ENCODE measurements at regions not wholly inside any gene's neighbourhood (a gene's known extent, or its start where the extent isn't known, plus 50 kb on each side); places are given as distances from the start of the nearest gene placed in this dataset.

- peak; percentile 38 to 69 for DNase-seq (ENCODE audit: low read depth in 2 of 2)
- no peak overlapping the region for H3K4me3 ChIP-seq (replicated peaks in 1 of 2; ENCODE audit: low read depth in 2 of 2, low read length in 2 of 2)
- no peak for TF ChIP-seq CTCF (IDR thresholded peaks at IDR 0.05; ENCODE audit: low read depth, low read length)
Observed at GRCh38 chr16:59385959-59386358, 651.8 kb upstream of the GOT2 start.

- TF ChIP-seq CTCF (IDR thresholded peaks at IDR 0.05; ENCODE audit: low read depth, low read length) = no peak
- DNase-seq (ENCODE audit: low read depth in 2 of 2) = no peak
- H3K4me3 ChIP-seq (replicated peaks in 1 of 2; ENCODE audit: low read depth in 2 of 2, low read length in 2 of 2) = no peak overlapping the region
Observed at GRCh38 chr16:59385491-59385890, 651.4 kb upstream of the GOT2 start.

GRCh38 chr16:59373632-59374031 is 639.5 kb upstream of the GOT2 start:
- no peak for TF ChIP-seq CTCF (IDR thresholded peaks at IDR 0.05; ENCODE audit: low read depth, low read length)
- no peak for DNase-seq (ENCODE audit: low read depth in 2 of 2)
- H3K4me3 ChIP-seq (replicated peaks in 1 of 2; ENCODE audit: low read depth in 2 of 2, low read length in 2 of 2) = no peak overlapping the region

GRCh38 chr16:59370717-59371116 is 636.6 kb upstream of the GOT2 start:
- TF ChIP-seq CTCF (IDR thresholded peaks at IDR 0.05; ENCODE audit: low read depth, low read length) = no peak
- H3K4me3 ChIP-seq (replicated peaks in 1 of 2; ENCODE audit: low read depth in 2 of 2, low read length in 2 of 2) = no peak overlapping the region

GRCh38 chr16:59369523-59369922 is 635.4 kb upstream of the GOT2 start:
- no peak for TF ChIP-seq CTCF (IDR thresholded peaks at IDR 0.05; ENCODE audit: low read depth, low read length)
- H3K4me3 ChIP-seq (replicated peaks in 1 of 2; ENCODE audit: low read depth in 2 of 2, low read length in 2 of 2) = no peak overlapping the region
- DNase-seq (ENCODE audit: low read depth in 2 of 2) = no peak

More at GRCh38 chr16:59370717-59371116, 636.6 kb upstream of the GOT2 start:
- DNase-seq (ENCODE audit: low read depth in 2 of 2) = no peak

GRCh38 chr16:59368586-59368985 is 634.5 kb upstream of the GOT2 start:
- no peak for DNase-seq (ENCODE audit: low read depth in 2 of 2)
- H3K4me3 ChIP-seq (replicated peaks in 1 of 2; ENCODE audit: low read depth in 2 of 2, low read length in 2 of 2) = no peak overlapping the region
- TF ChIP-seq CTCF (IDR thresholded peaks at IDR 0.05; ENCODE audit: low read depth, low read length) = no peak

- no peak for DNase-seq (ENCODE audit: low read depth in 2 of 2)
- TF ChIP-seq CTCF (IDR thresholded peaks at IDR 0.05; ENCODE audit: low read depth, low read length) = no peak
- no peak overlapping the region for H3K4me3 ChIP-seq (replicated peaks in 1 of 2; ENCODE audit: low read depth in 2 of 2, low read length in 2 of 2)
Observed at GRCh38 chr16:59356709-59357108, 622.6 kb upstream of the GOT2 start.
